Mesenchymal stem cell (in vitro differentiated cells and primary cell): ENCODE measurements at regions not wholly inside any gene's neighbourhood (a gene's known extent, or its start where the extent isn't known, plus 50 kb on each side); places are given as distances from the start of the nearest gene placed in this dataset.

Experiments
- DNase-seq: peaks from one replicate; pipeline ENCODE4 v3.0.0-alpha.2; 2013
- H2AFZ ChIP-seq: one replicate; pipeline ENCODE4 v1.6.1; 2013; ENCODE audit warnings: low read depth, mild to moderate bottlenecking, control low read depth, inconsistent platforms, low read length, moderate library complexity
- H2AK5ac ChIP-seq: 2 replicates; pipeline ENCODE4 v1.6.1; 2013; ENCODE audit warnings: low read length, moderate library complexity, mild to moderate bottlenecking, inconsistent platforms; ENCODE audit not compliant: severe bottlenecking
- H2BK120ac ChIP-seq: one replicate; pipeline ENCODE4 v1.6.1; 2013; ENCODE audit warnings: low read depth, mild to moderate bottlenecking, inconsistent platforms, low read length, moderate library complexity
- H2BK12ac ChIP-seq, 2 experiments: one replicate each; pipeline ENCODE4 v1.6.1; 2013; ENCODE audit warnings: inconsistent platforms in 2 of 2, low read length in 2 of 2, mild to moderate bottlenecking in 2 of 2, moderate library complexity in 2 of 2, control low read depth in 1 of 2
- H2BK15ac ChIP-seq: one replicate; pipeline ENCODE4 v1.6.1; 2013; ENCODE audit warnings: mild to moderate bottlenecking, low read depth, inconsistent platforms; ENCODE audit not compliant: poor library complexity, severe bottlenecking
- H2BK5ac ChIP-seq: 2 replicates; pipeline ENCODE4 v1.6.1; 2013; ENCODE audit warnings: low read depth, mild to moderate bottlenecking, low read length, control low read depth, inconsistent platforms; ENCODE audit not compliant: poor library complexity, severe bottlenecking
- H3K14ac ChIP-seq, 2 experiments: one replicate each; pipeline ENCODE4 v1.6.1; 2013; ENCODE audit warnings: inconsistent platforms in 2 of 2, low read length in 2 of 2, control low read depth in 1 of 2, mild to moderate bottlenecking in 1 of 2, moderate library complexity in 1 of 2
- H3K18ac ChIP-seq, 2 experiments: one replicate each; pipeline ENCODE4 v1.6.1; 2013; ENCODE audit warnings: inconsistent platforms in 2 of 2, low read length in 2 of 2, control low read depth in 1 of 2, low read depth in 1 of 2, mild to moderate bottlenecking in 1 of 2
- H3K23ac ChIP-seq, 2 experiments: one replicate each; pipeline ENCODE4 v1.6.1; 2013; ENCODE audit warnings: inconsistent platforms in 2 of 2, low read length in 2 of 2, mild to moderate bottlenecking in 2 of 2, moderate library complexity in 2 of 2, control low read depth in 1 of 2
- H3K27ac ChIP-seq: 2 replicates; pipeline ENCODE4 v1.5.1; 2013; ENCODE audit warnings: mild to moderate bottlenecking, moderate library complexity, low read length, control low read depth, inconsistent platforms; ENCODE audit not compliant: poor library complexity, severe bottlenecking
- H3K27me3 ChIP-seq, 2 experiments: 2 replicates each; pipeline versions ENCODE4 v1.6.1 to v1.7.0; 2013; ENCODE audit warnings: low read length in 2 of 2, mild to moderate bottlenecking in 2 of 2, moderate library complexity in 2 of 2, control low read depth in 1 of 2, inconsistent platforms in 1 of 2; ENCODE audit not compliant: control insufficient read depth in 1 of 2, insufficient read depth in 1 of 2
- H3K36me3 ChIP-seq, 2 experiments: 2 replicates each; pipeline versions ENCODE4 v1.6.1 to v1.7.0; 2013; ENCODE audit warnings: low read length in 2 of 2, control low read depth in 1 of 2, inconsistent platforms in 1 of 2, low read depth in 1 of 2, mild to moderate bottlenecking in 1 of 2; ENCODE audit not compliant: insufficient read depth in 2 of 2, control insufficient read depth in 1 of 2
- H3K4ac ChIP-seq, 2 experiments: one replicate each; pipeline ENCODE4 v1.6.1; 2013; ENCODE audit warnings: inconsistent platforms in 2 of 2, low read length in 2 of 2, mild to moderate bottlenecking in 2 of 2, moderate library complexity in 2 of 2, control low read depth in 1 of 2, low read depth in 1 of 2
- H3K4me1 ChIP-seq: 2 replicates; pipeline ENCODE4 v1.6.1; 2013; ENCODE audit warnings: low read depth, low read length, control low read depth; ENCODE audit not compliant: control insufficient read depth, insufficient read depth
- H3K4me2 ChIP-seq: 2 replicates; pipeline ENCODE4 v1.6.1; 2013; ENCODE audit warnings: low read length, mild to moderate bottlenecking, inconsistent platforms; ENCODE audit not compliant: poor library complexity, severe bottlenecking
- H3K4me3 ChIP-seq, 2 experiments: 2 replicates each; pipeline versions ENCODE4 v1.5.1 to v1.7.0; 2013; ENCODE audit warnings: low read length in 2 of 2, mild to moderate bottlenecking in 2 of 2, control low read depth in 1 of 2, low read depth in 1 of 2; ENCODE audit not compliant: insufficient read depth in 1 of 2
- H3K79me1 ChIP-seq: replicated peaks from 2 replicates; pipeline ENCODE4 v1.6.1; 2013; ENCODE audit warnings: mild to moderate bottlenecking, control low read depth, low read length, inconsistent platforms; ENCODE audit not compliant: poor library complexity, severe bottlenecking
- H3K9ac ChIP-seq: 2 replicates; pipeline ENCODE4 v1.7.0; 2013; ENCODE audit warnings: mild to moderate bottlenecking, low read length, moderate library complexity
- H3K9me3 ChIP-seq: 2 replicates; pipeline ENCODE4 v1.7.0; 2013; ENCODE audit warnings: mild to moderate bottlenecking, low read length; ENCODE audit not compliant: control insufficient read depth
- H4K8ac ChIP-seq: one replicate; pipeline ENCODE4 v1.6.1; 2013; ENCODE audit warnings: inconsistent platforms, mild to moderate bottlenecking, low read length, moderate library complexity
- H4K91ac ChIP-seq: one replicate; pipeline ENCODE4 v1.6.1; 2013; ENCODE audit warnings: mild to moderate bottlenecking, low read length, inconsistent platforms
- WGBS: methylation state at CpG from one replicate; pipeline ENCODE4 v1.1.7; 2013; ENCODE audit warnings: mixed read lengths; 5-methylcytosine and 5-hydroxymethylcytosine counted together

GRCh38 chr3:187855131-187855530 lies 109.9 kb upstream of the BCL6 start:
- Histone ChIP-seq H2AFZ (no peak overlapping the region), H3K79me1 (no peaks in the 10 kb centered on the region), H3K14ac (no peak overlapping the region), H2BK5ac (no peak overlapping the region), H4K91ac (no peak overlapping the region), H3K27me3 (no peaks in the 10 kb centered on the region), H3K23ac (no peak overlapping the region), H4K8ac (no peak overlapping the region), H3K4ac (no peak overlapping the region), H3K4me1 (no peaks in the 10 kb centered on the region), H3K4me2 (no peak overlapping the region), H3K18ac (no peak overlapping the region), H2BK120ac (no peak overlapping the region), H3K9ac (no peak overlapping the region), H2AK5ac (no peak overlapping the region), H2BK15ac (no peak overlapping the region), H3K4me3 (no peak overlapping the region), H3K36me3 (no peaks in the 10 kb centered on the region), H3K27ac (no peak overlapping the region), H2BK12ac (no peak overlapping the region), H3K9me3 (peaks cover 5% of the 10 kb centered on the region)
- DNase-seq: no peak
- WGBS: 100% methylated on average over 2 of the region's 2 CpGs

- no peak overlapping the region for H3K18ac ChIP-seq
- no peak overlapping the region for H2BK15ac ChIP-seq
- 92% methylated on average over 2 of the region's 2 CpGs for WGBS
Observed at GRCh38 chr3:187856555-187856954, 111.3 kb upstream of the BCL6 start.

GRCh38 chr3:187858041-187858440 lies 112.8 kb upstream of the BCL6 start:
- no peaks in the 10 kb centered on the region for H3K36me3 ChIP-seq
- H3K4ac ChIP-seq: no peak overlapping the region
- no peak overlapping the region for H3K14ac ChIP-seq
- H4K8ac ChIP-seq: no peak overlapping the region
- H3K4me1 ChIP-seq: no peaks in the 10 kb centered on the region
- no peak overlapping the region for H2BK15ac ChIP-seq
- H2BK12ac ChIP-seq: no peak overlapping the region
- no peak overlapping the region for H2AK5ac ChIP-seq
- no peak overlapping the region for H2BK5ac ChIP-seq
- H3K23ac ChIP-seq: no peak overlapping the region
- H3K9ac ChIP-seq: no peak overlapping the region
- H2BK120ac ChIP-seq: no peak overlapping the region
- H3K27me3 ChIP-seq: no peaks in the 10 kb centered on the region
- H3K4me2 ChIP-seq: no peak overlapping the region
- H3K4me3 ChIP-seq: no peak overlapping the region
- no peak for DNase-seq
- H3K9me3 ChIP-seq: no peaks in the 10 kb centered on the region
- no peak overlapping the region for H2AFZ ChIP-seq
- no peak overlapping the region for H3K18ac ChIP-seq
- WGBS: 78% methylated on average over 5 of the region's 5 CpGs
- no peak overlapping the region for H3K27ac ChIP-seq
- no peaks in the 10 kb centered on the region for H3K79me1 ChIP-seq
- no peak overlapping the region for H4K91ac ChIP-seq

More at GRCh38 chr3:187856555-187856954, 111.3 kb upstream of the BCL6 start:
- no peak overlapping the region for H3K4ac ChIP-seq
- DNase-seq: no peak
- no peak overlapping the region for H3K14ac ChIP-seq
- H2AK5ac ChIP-seq: no peak overlapping the region
- no peak overlapping the region for H3K4me2 ChIP-seq
- H3K23ac ChIP-seq: no peak overlapping the region
- no peak overlapping the region for H4K8ac ChIP-seq
- no peak overlapping the region for H3K4me3 ChIP-seq
- no peak overlapping the region for H2BK5ac ChIP-seq
- H4K91ac ChIP-seq: no peak overlapping the region
- H3K27me3 ChIP-seq: no peaks in the 10 kb centered on the region
- no peak overlapping the region for H3K27ac ChIP-seq
- no peaks in the 10 kb centered on the region for H3K36me3 ChIP-seq
- H2BK120ac ChIP-seq: no peak overlapping the region
- no peaks in the 10 kb centered on the region for H3K79me1 ChIP-seq
- no peaks in the 10 kb centered on the region for H3K4me1 ChIP-seq
- H3K9ac ChIP-seq: no peak overlapping the region
- H3K9me3 ChIP-seq: peaks cover 5% of the 10 kb centered on the region
- no peak overlapping the region for H2AFZ ChIP-seq
- no peak overlapping the region for H2BK12ac ChIP-seq

- 100% methylated on average over 2 of the region's 2 CpGs for WGBS
Observed at GRCh38 chr3:187858711-187859110, 113.4 kb upstream of the BCL6 start.

More at GRCh38 chr3:187858711-187859110, 113.4 kb upstream of the BCL6 start:
- no peak overlapping the region for H3K9ac ChIP-seq
- H3K4me2 ChIP-seq: no peak overlapping the region
- no peak overlapping the region for H2AFZ ChIP-seq
- no peaks in the 10 kb centered on the region for H3K79me1 ChIP-seq
- H3K14ac ChIP-seq: no peak overlapping the region
- H3K23ac ChIP-seq: no peak overlapping the region
- no peak overlapping the region for H3K4me3 ChIP-seq
- no peak overlapping the region for H2BK12ac ChIP-seq
- H3K18ac ChIP-seq: no peak overlapping the region
- H3K27ac ChIP-seq: no peak overlapping the region
- no peaks in the 10 kb centered on the region for H3K36me3 ChIP-seq
- no peaks in the 10 kb centered on the region for H3K9me3 ChIP-seq
- H3K4me1 ChIP-seq: no peaks in the 10 kb centered on the region
- no peak overlapping the region for H2BK15ac ChIP-seq
- no peaks in the 10 kb centered on the region for H3K27me3 ChIP-seq
- H2AK5ac ChIP-seq: no peak overlapping the region
- H4K91ac ChIP-seq: no peak overlapping the region
- no peak for DNase-seq
- H2BK5ac ChIP-seq: no peak overlapping the region
- H4K8ac ChIP-seq: no peak overlapping the region
- no peak overlapping the region for H3K4ac ChIP-seq
- H2BK120ac ChIP-seq: no peak overlapping the region
